ENCODE measurements at regions not wholly inside any gene's neighbourhood (a gene's known extent, or its start where the extent isn't known, plus 50 kb on each side); places are given as distances from the start of the nearest gene placed in this dataset.

- H3K4me1 Mint-ChIP-seq (ENCODE audit: low read depth), result peaks cover 3% of the 10 kb centered on the region
- peaks cover 10% of the 10 kb centered on the region for H3K9me3 Mint-ChIP-seq (ENCODE audit: low read depth)
- TF ChIP-seq, protein P1, sequence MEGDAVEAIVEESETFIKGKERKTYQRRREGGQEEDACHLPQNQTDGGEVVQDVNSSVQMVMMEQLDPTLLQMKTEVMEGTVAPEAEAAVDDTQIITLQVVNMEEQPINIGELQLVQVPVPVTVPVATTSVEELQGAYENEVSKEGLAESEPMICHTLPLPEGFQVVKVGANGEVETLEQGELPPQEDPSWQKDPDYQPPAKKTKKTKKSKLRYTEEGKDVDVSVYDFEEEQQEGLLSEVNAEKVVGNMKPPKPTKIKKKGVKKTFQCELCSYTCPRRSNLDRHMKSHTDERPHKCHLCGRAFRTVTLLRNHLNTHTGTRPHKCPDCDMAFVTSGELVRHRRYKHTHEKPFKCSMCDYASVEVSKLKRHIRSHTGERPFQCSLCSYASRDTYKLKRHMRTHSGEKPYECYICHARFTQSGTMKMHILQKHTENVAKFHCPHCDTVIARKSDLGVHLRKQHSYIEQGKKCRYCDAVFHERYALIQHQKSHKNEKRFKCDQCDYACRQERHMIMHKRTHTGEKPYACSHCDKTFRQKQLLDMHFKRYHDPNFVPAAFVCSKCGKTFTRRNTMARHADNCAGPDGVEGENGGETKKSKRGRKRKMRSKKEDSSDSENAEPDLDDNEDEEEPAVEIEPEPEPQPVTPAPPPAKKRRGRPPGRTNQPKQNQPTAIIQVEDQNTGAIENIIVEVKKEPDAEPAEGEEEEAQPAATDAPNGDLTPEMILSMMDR (IDR thresholded peaks at IDR 0.05; ENCODE audit: unreplicated experiment), result no peak
- no peak for DNase-seq (ENCODE audit: low spot score, unreplicated experiment)
- no peaks in the 10 kb centered on the region for H3K27me3 Mint-ChIP-seq
- H3K36me3 Mint-ChIP-seq (ENCODE audit: insufficient read depth), result no peaks in the 10 kb centered on the region
- no peak overlapping the region for H3K27ac Mint-ChIP-seq
- no peak overlapping the region for H3K4me3 Mint-ChIP-seq (ENCODE audit: low read depth)
These were observed 641.6 kb downstream of the METTL4 start for GRCh38 chr18:1929720-1930119.

DNA sequence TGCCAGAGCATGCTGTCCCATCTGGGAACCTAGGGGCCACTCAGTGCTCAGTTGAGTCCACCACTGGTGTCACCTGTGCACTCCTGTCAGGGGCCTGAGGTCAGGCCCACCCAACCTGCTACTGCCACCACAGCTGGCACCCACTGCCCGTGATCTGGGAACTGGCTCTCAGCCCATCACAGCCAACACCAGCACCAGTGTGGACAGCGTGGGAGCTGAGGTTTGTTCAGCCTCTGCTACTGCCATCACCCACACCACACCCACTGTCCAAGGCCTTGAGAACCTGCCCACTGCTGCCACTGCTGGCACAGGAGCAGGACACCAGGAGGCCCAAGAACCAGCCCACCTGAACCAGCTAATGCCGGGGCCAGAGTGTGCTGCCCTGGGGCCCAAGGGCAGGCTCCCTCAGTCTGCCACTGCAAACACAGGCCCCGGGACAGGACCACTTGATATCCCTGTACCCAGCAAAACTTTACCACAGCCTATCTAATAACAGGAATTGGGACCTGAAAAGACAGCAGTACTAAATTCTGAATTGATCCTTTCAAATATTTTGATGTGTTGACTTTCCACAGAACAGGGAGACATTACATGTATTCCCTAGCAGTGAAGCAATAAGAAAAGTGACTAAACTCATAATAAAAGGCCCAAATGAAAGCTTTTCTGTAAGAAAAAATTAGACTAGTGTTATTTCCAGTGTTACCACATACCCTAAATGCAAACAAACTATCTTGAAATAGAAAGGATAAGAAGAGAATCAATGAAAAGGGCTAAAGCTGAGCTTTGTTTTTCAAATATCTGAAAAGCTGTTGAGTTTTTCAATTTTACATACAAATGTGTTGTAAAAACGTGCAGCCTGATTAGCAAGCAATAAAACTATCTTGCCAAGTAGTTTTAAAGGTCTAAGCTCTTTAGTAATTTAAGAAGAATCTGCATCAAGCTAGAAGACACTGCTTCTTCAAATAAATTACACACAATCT lies 640.7 kb downstream of the METTL4 start:
- Mint-ChIP-seq H3K27ac (no peak overlapping the region), H3K9me3 (ENCODE audit: low read depth) (peaks cover 10% of the 10 kb centered on the region), H3K36me3 (ENCODE audit: insufficient read depth) (no peaks in the 10 kb centered on the region), H3K27me3 (no peaks in the 10 kb centered on the region), H3K4me1 (ENCODE audit: low read depth) (peaks cover 3% of the 10 kb centered on the region), H3K4me3 (ENCODE audit: low read depth) (no peak overlapping the region)
- no peak for DNase-seq (ENCODE audit: low spot score, unreplicated experiment)
- TF ChIP-seq, protein P1 (IDR thresholded peaks at IDR 0.05; ENCODE audit: unreplicated experiment), result no peak

DNA sequence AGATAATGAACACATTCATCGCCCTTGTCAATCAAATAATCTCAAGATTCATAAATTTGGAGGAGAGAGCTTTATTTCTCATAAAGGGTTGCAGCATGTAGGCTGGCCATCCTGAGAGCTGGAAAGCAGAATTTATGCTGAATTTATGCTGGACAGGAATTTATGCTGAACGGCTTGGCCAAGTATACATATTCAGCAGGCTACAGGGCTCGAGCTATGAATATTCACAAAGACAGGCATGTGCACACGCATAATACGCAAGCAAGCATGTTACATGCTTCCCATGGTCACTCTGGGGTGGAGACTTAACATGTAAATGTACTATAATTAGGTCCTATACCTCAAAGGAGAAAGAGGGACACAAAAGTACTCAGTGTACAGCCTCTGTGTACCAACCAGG lies 618.8 kb downstream of the METTL4 start:
- peaks cover 3% of the 10 kb centered on the region for H3K4me1 Mint-ChIP-seq (ENCODE audit: low read depth)
- no peaks in the 10 kb centered on the region for H3K36me3 Mint-ChIP-seq (ENCODE audit: insufficient read depth)
- H3K4me3 Mint-ChIP-seq (ENCODE audit: low read depth), result no peak overlapping the region
- TF ChIP-seq, protein P1 (IDR thresholded peaks at IDR 0.05; ENCODE audit: unreplicated experiment), result no peak
- peaks cover 3% of the 10 kb centered on the region for H3K9me3 Mint-ChIP-seq (ENCODE audit: low read depth)
- DNase-seq (ENCODE audit: low spot score, unreplicated experiment), result no peak
- H3K27me3 Mint-ChIP-seq, result no peaks in the 10 kb centered on the region
- no peak overlapping the region for H3K27ac Mint-ChIP-seq

- Mint-ChIP-seq H3K4me3 (ENCODE audit: low read depth) (no peak overlapping the region), H3K27ac (no peak overlapping the region), H3K36me3 (ENCODE audit: insufficient read depth) (no peaks in the 10 kb centered on the region), H3K27me3 (no peaks in the 10 kb centered on the region), H3K4me1 (ENCODE audit: low read depth) (peaks cover 4% of the 10 kb centered on the region), H3K9me3 (ENCODE audit: low read depth) (peaks cover 3% of the 10 kb centered on the region)
- no peak for DNase-seq (ENCODE audit: low spot score, unreplicated experiment)
- TF ChIP-seq, protein P1 (IDR thresholded peaks at IDR 0.05; ENCODE audit: unreplicated experiment), result no peak
These were observed 616.6 kb downstream of the METTL4 start for GRCh38 chr18:1954583-1955312.

GRCh38 chr18:1958798-1959197 lies 612.5 kb downstream of the METTL4 start:
- Mint-ChIP-seq H3K27me3 (no peaks in the 10 kb centered on the region), H3K9me3 (ENCODE audit: low read depth) (peaks cover 7% of the 10 kb centered on the region), H3K27ac (no peak overlapping the region)

More at GRCh38 chr18:1958798-1959197, 612.5 kb downstream of the METTL4 start:
- Mint-ChIP-seq H3K4me3 (ENCODE audit: low read depth) (no peak overlapping the region), H3K4me1 (ENCODE audit: low read depth) (peaks cover 1% of the 10 kb centered on the region), H3K36me3 (ENCODE audit: insufficient read depth) (no peaks in the 10 kb centered on the region)
- TF ChIP-seq, protein P1 (IDR thresholded peaks at IDR 0.05; ENCODE audit: unreplicated experiment), result no peak
- DNase-seq (ENCODE audit: low spot score, unreplicated experiment), result no peak
